ENCODE measurements at regions not wholly inside any gene's neighbourhood (a gene's known extent, or its start where the extent isn't known, plus 50 kb on each side); places are given as distances from the start of the nearest gene placed in this dataset.

GRCh38 chr20:12315652-12316051 is 398.0 kb downstream of the BTBD3 start:
- H3K9me3 ChIP-seq (ENCODE audit: insufficient read depth, low read length, severe bottlenecking) = no peaks in the 10 kb centered on the region
- ATAC-seq (ENCODE audit: insufficient read depth, low read depth) (no peak), DNase-seq (no peak)
- H3K4me2 ChIP-seq (ENCODE audit: insufficient read depth, low read length) = no peak overlapping the region
- no peaks in the 10 kb centered on the region for H3K4me1 ChIP-seq (ENCODE audit: insufficient read depth, low read length)
- H3K27me3 ChIP-seq (ENCODE audit: insufficient read depth, low read length, poor library complexity) = peaks cover 2% of the 10 kb centered on the region
- H3K27ac ChIP-seq (ENCODE audit: low read length) = no peak overlapping the region
- no peak for TF ChIP-seq CTCF (IDR thresholded peaks at IDR 0.05; ENCODE audit: borderline replicate concordance, extremely low read depth, low read length, poor library complexity, severe bottlenecking)
- TF ChIP-seq EZH2 (IDR thresholded peaks at IDR 0.05; ENCODE audit: borderline replicate concordance, low read depth, low read length, severe bottlenecking) = no peak
- H3K4me3 ChIP-seq (ENCODE audit: low read depth in 1 of 2, low read length in 2 of 2) = no peak overlapping the region
- no peaks in the 10 kb centered on the region for H3K79me2 ChIP-seq (ENCODE audit: insufficient read depth, low read length)
- H4K20me1 ChIP-seq (ENCODE audit: insufficient read depth, low read length) = no peaks in the 10 kb centered on the region
- H2AFZ ChIP-seq (ENCODE audit: low read depth, low read length) = no peak overlapping the region
- H3K9ac ChIP-seq (ENCODE audit: low read depth, low read length) = no peak overlapping the region
- H3K36me3 ChIP-seq (ENCODE audit: insufficient read depth, low read length) = no peaks in the 10 kb centered on the region

- H3K9ac ChIP-seq (ENCODE audit: low read depth, low read length) = no peak overlapping the region
- H3K27ac ChIP-seq (ENCODE audit: low read length) = no peak overlapping the region
- no peak for ATAC-seq (ENCODE audit: insufficient read depth, low read depth)
- no peak overlapping the region for H3K4me3 ChIP-seq (ENCODE audit: low read depth in 1 of 2, low read length in 2 of 2)
- H3K79me2 ChIP-seq (ENCODE audit: insufficient read depth, low read length) = no peaks in the 10 kb centered on the region
- no peaks in the 10 kb centered on the region for H3K4me1 ChIP-seq (ENCODE audit: insufficient read depth, low read length)
- H3K9me3 ChIP-seq (ENCODE audit: insufficient read depth, low read length, severe bottlenecking) = no peaks in the 10 kb centered on the region
- DNase-seq = no peak
- H3K27me3 ChIP-seq (ENCODE audit: insufficient read depth, low read length, poor library complexity) = peaks cover 2% of the 10 kb centered on the region
- no peaks in the 10 kb centered on the region for H4K20me1 ChIP-seq (ENCODE audit: insufficient read depth, low read length)
- no peak overlapping the region for H2AFZ ChIP-seq (ENCODE audit: low read depth, low read length)
- H3K36me3 ChIP-seq (ENCODE audit: insufficient read depth, low read length) = no peaks in the 10 kb centered on the region
- H3K4me2 ChIP-seq (ENCODE audit: insufficient read depth, low read length) = no peak overlapping the region
- no peak for TF ChIP-seq CTCF (IDR thresholded peaks at IDR 0.05; ENCODE audit: borderline replicate concordance, extremely low read depth, low read length, poor library complexity, severe bottlenecking)
- TF ChIP-seq EZH2 (IDR thresholded peaks at IDR 0.05; ENCODE audit: borderline replicate concordance, low read depth, low read length, severe bottlenecking) = no peak
Observed at GRCh38 chr20:12316794-12317193, 399.1 kb downstream of the BTBD3 start.

- no peak for TF ChIP-seq CTCF (IDR thresholded peaks at IDR 0.05; ENCODE audit: borderline replicate concordance, extremely low read depth, low read length, poor library complexity, severe bottlenecking)
- no peak for TF ChIP-seq EZH2 (IDR thresholded peaks at IDR 0.05; ENCODE audit: borderline replicate concordance, low read depth, low read length, severe bottlenecking)
- no peaks in the 10 kb centered on the region for H3K36me3 ChIP-seq (ENCODE audit: insufficient read depth, low read length)
- H2AFZ ChIP-seq (ENCODE audit: low read depth, low read length) = no peak overlapping the region
- H3K9me3 ChIP-seq (ENCODE audit: insufficient read depth, low read length, severe bottlenecking) = no peaks in the 10 kb centered on the region
- H4K20me1 ChIP-seq (ENCODE audit: insufficient read depth, low read length) = no peaks in the 10 kb centered on the region
- no peak overlapping the region for H3K4me3 ChIP-seq (ENCODE audit: low read depth in 1 of 2, low read length in 2 of 2)
- no peaks in the 10 kb centered on the region for H3K79me2 ChIP-seq (ENCODE audit: insufficient read depth, low read length)
- no peak overlapping the region for H3K9ac ChIP-seq (ENCODE audit: low read depth, low read length)
- no peak overlapping the region for H3K4me2 ChIP-seq (ENCODE audit: insufficient read depth, low read length)
- ATAC-seq (ENCODE audit: insufficient read depth, low read depth) (no peak), DNase-seq (no peak)
- peaks cover 2% of the 10 kb centered on the region for H3K27me3 ChIP-seq (ENCODE audit: insufficient read depth, low read length, poor library complexity)
- no peaks in the 10 kb centered on the region for H3K4me1 ChIP-seq (ENCODE audit: insufficient read depth, low read length)
- H3K27ac ChIP-seq (ENCODE audit: low read length) = no peak overlapping the region
Observed at GRCh38 chr20:12317433-12317832, 399.7 kb downstream of the BTBD3 start.

- TF ChIP-seq CTCF (IDR thresholded peaks at IDR 0.05; ENCODE audit: borderline replicate concordance, extremely low read depth, low read length, poor library complexity, severe bottlenecking) (no peak), EZH2 (IDR thresholded peaks at IDR 0.05; ENCODE audit: borderline replicate concordance, low read depth, low read length, severe bottlenecking) (no peak)
- Histone ChIP-seq H3K36me3 (ENCODE audit: insufficient read depth, low read length) (no peaks in the 10 kb centered on the region), H3K4me3 (ENCODE audit: low read depth in 1 of 2, low read length in 2 of 2) (no peak overlapping the region), H3K27ac (ENCODE audit: low read length) (no peak overlapping the region), H3K4me1 (ENCODE audit: insufficient read depth, low read length) (no peaks in the 10 kb centered on the region), H3K9ac (ENCODE audit: low read depth, low read length) (no peak overlapping the region), H2AFZ (ENCODE audit: low read depth, low read length) (no peak overlapping the region), H3K9me3 (ENCODE audit: insufficient read depth, low read length, severe bottlenecking) (no peaks in the 10 kb centered on the region), H3K4me2 (ENCODE audit: insufficient read depth, low read length) (no peak overlapping the region), H4K20me1 (ENCODE audit: insufficient read depth, low read length) (no peaks in the 10 kb centered on the region), H3K27me3 (ENCODE audit: insufficient read depth, low read length, poor library complexity) (peaks cover 2% of the 10 kb centered on the region), H3K79me2 (ENCODE audit: insufficient read depth, low read length) (no peaks in the 10 kb centered on the region)
- no peak for ATAC-seq (ENCODE audit: insufficient read depth, low read depth)
- no peak for DNase-seq
Observed at GRCh38 chr20:12318043-12318442, 400.4 kb downstream of the BTBD3 start.
